ENCODE measurements at regions not wholly inside any gene's neighbourhood (a gene's known extent, or its start where the extent isn't known, plus 50 kb on each side); places are given as distances from the start of the nearest gene placed in this dataset.
"Not testable (repeated sequence)": the region's sequence is repeated elsewhere in the genome, so short reads cannot be mapped to it uniquely, and the experiment has no call there.

- no peaks in the 10 kb centered on the region for H3K9me3 ChIP-seq
- no peak for DNase-seq
- in situ Hi-C loops (cut with MboI; ENCODE audit: low sequenced_read_pairs in 4 of 4) = no loop called here
- TF ChIP-seq POLR2A (IDR thresholded peaks at IDR 0.05) (no peak), CTCF (IDR thresholded peaks at IDR 0.05 in 4 of 5, conservative IDR thresholded peaks at IDR 0.05 in 1 of 5) (no peak)
- H3K27me3 ChIP-seq = no peaks in the 10 kb centered on the region
- H3K4me3 ChIP-seq = no peak overlapping the region
- intact Hi-C loops (cut with DNase I; ENCODE audit: low total_unique reads) = no loop called here
- no peaks in the 10 kb centered on the region for H3K36me3 ChIP-seq
- ATAC-seq = no peak
- no peak overlapping the region for H3K27ac ChIP-seq
- H3K4me1 ChIP-seq = no peaks in the 10 kb centered on the region
Measured at GRCh38 chr5:50898966-50899365, 232.5 kb downstream of the PARP8 start.

GRCh38 chr5:50900952-50901510 is 234.6 kb downstream of the PARP8 start:
- no peak overlapping the region for H3K4me3 ChIP-seq
- no peak overlapping the region for H3K27ac ChIP-seq
- no peaks in the 10 kb centered on the region for H3K36me3 ChIP-seq
- H3K4me1 ChIP-seq = no peaks in the 10 kb centered on the region
- ATAC-seq (peak; percentile 75 to 81), DNase-seq (no peak)
- intact Hi-C loops (cut with DNase I; ENCODE audit: low total_unique reads) (no loop called here), in situ Hi-C loops (cut with MboI; ENCODE audit: low sequenced_read_pairs in 4 of 4) (no loop called here)
- no peaks in the 10 kb centered on the region for H3K9me3 ChIP-seq
- no peak for TF ChIP-seq CTCF (IDR thresholded peaks at IDR 0.05 in 4 of 5, conservative IDR thresholded peaks at IDR 0.05 in 1 of 5)
- TF ChIP-seq POLR2A (IDR thresholded peaks at IDR 0.05) = no peak
- H3K27me3 ChIP-seq = no peaks in the 10 kb centered on the region

- no peak for TF ChIP-seq POLR2A (IDR thresholded peaks at IDR 0.05)
- no peak for TF ChIP-seq CTCF (IDR thresholded peaks at IDR 0.05 in 4 of 5, conservative IDR thresholded peaks at IDR 0.05 in 1 of 5)
- Histone ChIP-seq H3K4me1 (no peaks in the 10 kb centered on the region), H3K27me3 (no peaks in the 10 kb centered on the region), H3K27ac (no peak overlapping the region), H3K4me3 (no peak overlapping the region), H3K9me3 (no peaks in the 10 kb centered on the region), H3K36me3 (no peaks in the 10 kb centered on the region)
- intact Hi-C loops (cut with DNase I; ENCODE audit: low total_unique reads) (no loop called here), in situ Hi-C loops (cut with MboI; ENCODE audit: low sequenced_read_pairs in 4 of 4) (no loop called here)
- no peak for ATAC-seq
- DNase-seq = no peak
Measured at GRCh38 chr5:50903651-50904050, 237.2 kb downstream of the PARP8 start.

GRCh38 chr5:50905996-50906570 is 239.6 kb downstream of the PARP8 start:
- H3K4me3 ChIP-seq = no peak overlapping the region
- no peak for ATAC-seq
- no peaks in the 10 kb centered on the region for H3K36me3 ChIP-seq
- no peak for DNase-seq
- no peaks in the 10 kb centered on the region for H3K4me1 ChIP-seq
- no peaks in the 10 kb centered on the region for H3K9me3 ChIP-seq
- in situ Hi-C loops (cut with MboI; ENCODE audit: low sequenced_read_pairs in 4 of 4) = no loop called here
- TF ChIP-seq CTCF (IDR thresholded peaks at IDR 0.05 in 4 of 5, conservative IDR thresholded peaks at IDR 0.05 in 1 of 5) (no peak), POLR2A (IDR thresholded peaks at IDR 0.05) (no peak)
- no peak overlapping the region for H3K27ac ChIP-seq
- intact Hi-C loops (cut with DNase I; ENCODE audit: low total_unique reads) = no loop called here
- no peaks in the 10 kb centered on the region for H3K27me3 ChIP-seq

GRCh38 chr5:50920160-50920559 is 253.7 kb downstream of the PARP8 start:
- DNase-seq; H3K9me3 ChIP-seq; H3K36me3 ChIP-seq; H3K4me3 ChIP-seq; intact Hi-C loops (cut with DNase I; ENCODE audit: low total_unique reads); H3K4me1 ChIP-seq; H3K27me3 ChIP-seq; H3K27ac ChIP-seq; in situ Hi-C loops (cut with MboI; ENCODE audit: low sequenced_read_pairs in 4 of 4); ATAC-seq: not testable (repeated sequence)

Data from gastrocnemius medialis (tissue), 4 donors.